ENCODE measurements at regions not wholly inside any gene's neighbourhood (a gene's known extent, or its start where the extent isn't known, plus 50 kb on each side); places are given as distances from the start of the nearest gene placed in this dataset.

- Mint-ChIP-seq H3K4me1 (peaks cover 41% of the 10 kb centered on the region), H3K36me3 (ENCODE audit: low read depth) (no peaks in the 10 kb centered on the region), H3K9me3 (no peaks in the 10 kb centered on the region), H3K27me3 (ENCODE audit: low read depth) (peaks cover 67% of the 10 kb centered on the region), H3K27ac (peak overlapping the region in 1 of 3 experiments; percentile 1), H3K4me3 (no peak overlapping the region)
- TF ChIP-seq CTCF (IDR thresholded peaks at IDR 0.05; ENCODE audit: unreplicated experiment in 3 of 3), result no peak
These were observed 212.9 kb downstream of the CYP26B1 start for GRCh38 chr2:71934595-71935261.

- H3K27ac Mint-ChIP-seq, result no peak overlapping the region
- TF ChIP-seq CTCF (IDR thresholded peaks at IDR 0.05; ENCODE audit: unreplicated experiment in 3 of 3), result no peak
- no peak overlapping the region for H3K4me3 Mint-ChIP-seq
- H3K4me1 Mint-ChIP-seq, result peaks cover 41% of the 10 kb centered on the region
- no peaks in the 10 kb centered on the region for H3K36me3 Mint-ChIP-seq (ENCODE audit: low read depth)
- H3K27me3 Mint-ChIP-seq (ENCODE audit: low read depth), result peaks cover 64% of the 10 kb centered on the region
- no peaks in the 10 kb centered on the region for H3K9me3 Mint-ChIP-seq
These were observed 213.4 kb downstream of the CYP26B1 start for GRCh38 chr2:71934320-71934593.

GRCh38 chr2:71933467-71934319 is 214.0 kb downstream of the CYP26B1 start:
- Mint-ChIP-seq H3K4me1 (peaks cover 41% of the 10 kb centered on the region), H3K4me3 (no peak overlapping the region), H3K36me3 (ENCODE audit: low read depth) (no peaks in the 10 kb centered on the region), H3K9me3 (no peaks in the 10 kb centered on the region), H3K27ac (no peak overlapping the region), H3K27me3 (ENCODE audit: low read depth) (peaks cover 59% of the 10 kb centered on the region)
- no peak for TF ChIP-seq CTCF (IDR thresholded peaks at IDR 0.05; ENCODE audit: unreplicated experiment in 3 of 3)

GRCh38 chr2:71932780-71933466 is 214.7 kb downstream of the CYP26B1 start:
- Mint-ChIP-seq H3K4me3 (no peak overlapping the region), H3K36me3 (ENCODE audit: low read depth) (no peaks in the 10 kb centered on the region), H3K27me3 (ENCODE audit: low read depth) (peaks cover 54% of the 10 kb centered on the region), H3K4me1 (peaks cover 39% of the 10 kb centered on the region), H3K9me3 (no peaks in the 10 kb centered on the region), H3K27ac (no peak overlapping the region)
- no peak for TF ChIP-seq CTCF (IDR thresholded peaks at IDR 0.05; ENCODE audit: unreplicated experiment in 3 of 3)

GRCh38 chr2:71932037-71932779 is 215.5 kb downstream of the CYP26B1 start:
- TF ChIP-seq CTCF (IDR thresholded peaks at IDR 0.05; ENCODE audit: unreplicated experiment in 3 of 3), result no peak
- Mint-ChIP-seq H3K4me1 (peaks cover 32% of the 10 kb centered on the region), H3K4me3 (no peak overlapping the region), H3K27me3 (ENCODE audit: low read depth) (peaks cover 46% of the 10 kb centered on the region), H3K36me3 (ENCODE audit: low read depth) (no peaks in the 10 kb centered on the region), H3K9me3 (no peaks in the 10 kb centered on the region), H3K27ac (peak overlapping the region in 2 of 3 experiments; percentile 3 to 28)

Measured in nephron (organoid).